ENCODE measurements at regions not wholly inside any gene's neighbourhood (a gene's known extent, or its start where the extent isn't known, plus 50 kb on each side); places are given as distances from the start of the nearest gene placed in this dataset.

- no peak for TF ChIP-seq ATF2 (IDR thresholded peaks at IDR 0.05; ENCODE audit: low read length)
- no peak for TF ChIP-seq YY1 (IDR thresholded peaks at IDR 0.05; ENCODE audit: low read depth, low read length)
Observed at GRCh38 chr12:126418400-126418799, 1353.2 kb downstream of the AACS start (continued).
